ENCODE measurements at regions not wholly inside any gene's neighbourhood (a gene's known extent, or its start where the extent isn't known, plus 50 kb on each side); places are given as distances from the start of the nearest gene placed in this dataset.

DNA sequence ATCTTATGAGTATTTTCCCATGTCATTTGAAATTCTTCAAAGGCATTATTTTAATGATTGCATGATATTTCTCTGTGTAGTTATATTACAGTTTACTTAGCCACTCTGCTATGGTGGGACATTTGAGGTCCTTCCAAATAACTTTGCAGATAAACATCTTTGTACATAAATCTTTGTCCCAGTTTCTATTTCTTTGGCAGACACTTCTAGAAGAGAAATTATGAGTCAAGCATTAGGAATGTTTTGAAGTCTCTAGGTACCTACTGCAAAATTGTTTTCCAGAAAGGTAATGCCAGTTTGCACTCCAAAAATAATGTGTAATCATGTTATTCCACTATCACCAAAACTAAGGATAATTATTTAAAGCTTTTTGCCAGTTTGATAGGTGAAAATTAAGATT lies 149.7 kb downstream of the EN1 start:
- H3K27me3 ChIP-seq (ENCODE audit: insufficient read depth, low read depth, low read length), result peaks cover 4% of the 10 kb centered on the region
- H3K79me2 ChIP-seq (replicated peaks; ENCODE audit: insufficient read depth, low read length), result no peaks in the 10 kb centered on the region
- no peaks in the 10 kb centered on the region for H4K20me1 ChIP-seq (ENCODE audit: insufficient read depth)
- no peak overlapping the region for H2AFZ ChIP-seq (ENCODE audit: low read depth, low read length)
- no peaks in the 10 kb centered on the region for H3K9me3 ChIP-seq (ENCODE audit: low read length)
- H3K4me3 ChIP-seq (ENCODE audit: low read length), result no peak overlapping the region
- no peak overlapping the region for H3K9ac ChIP-seq (ENCODE audit: low read length)
- H3K9me2 ChIP-seq (ENCODE audit: insufficient read depth, low read length), result no peaks in the 10 kb centered on the region
- H3K36me3 ChIP-seq (ENCODE audit: insufficient read depth, low read length), result no peaks in the 10 kb centered on the region
- no peaks in the 10 kb centered on the region for H3F3A ChIP-seq (ENCODE audit: insufficient read depth, low read length, poor library complexity, severe bottlenecking)
- no peak overlapping the region for H3K4me2 ChIP-seq (ENCODE audit: low read length)
- no peak for TF ChIP-seq EZH2 (IDR thresholded peaks at IDR 0.05; ENCODE audit: borderline replicate concordance, insufficient read depth, low read length, poor library complexity, severe bottlenecking)
- TF ChIP-seq SMC3 (conservative IDR thresholded peaks at IDR 0.05; ENCODE audit: poor library complexity), result no peak
- no peak for TF ChIP-seq TAF1 (IDR thresholded peaks at IDR 0.05; ENCODE audit: low read depth)
- no peak for TF ChIP-seq REST (IDR thresholded peaks at IDR 0.05; ENCODE audit: borderline replicate concordance)
- no peak for TF ChIP-seq POLR2AphosphoS5 (IDR thresholded peaks at IDR 0.05)
- TF ChIP-seq RAD21 (conservative IDR thresholded peaks at IDR 0.05), result no peak
- TF ChIP-seq CTCF (IDR thresholded peaks at IDR 0.05; ENCODE audit: poor library complexity, severe bottlenecking), result no peak
- no peak for TF ChIP-seq MXI1 (conservative IDR thresholded peaks at IDR 0.05; ENCODE audit: poor library complexity, severe bottlenecking)
- TF ChIP-seq EP300 (conservative IDR thresholded peaks at IDR 0.05; ENCODE audit: poor library complexity, severe bottlenecking), result no peak
- H3K27ac ChIP-seq (ENCODE audit: low read length), result no peak overlapping the region

DNA sequence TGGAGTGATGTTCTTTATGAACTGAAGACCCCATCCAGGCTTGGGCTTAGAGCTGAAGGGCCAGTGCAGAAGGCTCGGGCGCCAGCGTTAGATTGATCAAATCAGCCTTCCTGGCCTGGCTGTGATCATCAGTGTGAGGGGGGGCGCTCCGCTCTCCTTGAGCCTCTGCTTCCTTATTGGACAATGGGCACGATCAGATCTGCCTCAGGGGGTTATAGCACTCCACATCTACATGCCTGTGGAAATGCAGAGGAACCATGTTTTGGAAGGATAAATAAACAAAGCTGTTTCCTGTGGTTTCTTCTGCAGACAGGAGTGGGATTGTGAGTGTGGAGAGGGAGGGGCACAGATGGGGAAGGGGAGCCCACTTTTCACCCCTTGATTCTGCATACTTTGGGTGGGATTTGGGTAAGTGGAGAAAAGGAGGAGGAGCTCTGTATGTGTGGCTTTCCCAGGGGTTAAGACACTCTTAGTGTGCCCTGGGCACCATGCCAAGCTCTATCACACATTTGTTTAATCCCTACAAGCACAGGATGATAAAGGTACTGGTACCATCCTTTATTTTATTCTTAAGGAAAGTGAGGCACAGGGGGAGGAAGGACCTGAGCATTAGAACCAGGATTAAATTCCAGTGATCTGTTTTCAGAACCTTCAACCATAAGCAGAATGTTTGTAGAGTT lies 150.5 kb downstream of the EN1 start:
- Histone ChIP-seq H4K20me1 (ENCODE audit: insufficient read depth) (no peaks in the 10 kb centered on the region), H3K9ac (ENCODE audit: low read length) (no peak overlapping the region), H3K4me2 (ENCODE audit: low read length) (no peak overlapping the region), H3K36me3 (ENCODE audit: insufficient read depth, low read length) (no peaks in the 10 kb centered on the region), H3K9me3 (ENCODE audit: low read length) (no peaks in the 10 kb centered on the region), H2AFZ (ENCODE audit: low read depth, low read length) (no peak overlapping the region), H3K9me2 (ENCODE audit: insufficient read depth, low read length) (no peaks in the 10 kb centered on the region), H3K4me3 (ENCODE audit: low read length) (no peak overlapping the region), H3F3A (ENCODE audit: insufficient read depth, low read length, poor library complexity, severe bottlenecking) (no peaks in the 10 kb centered on the region), H3K27ac (ENCODE audit: low read length) (no peak overlapping the region), H3K79me2 (replicated peaks; ENCODE audit: insufficient read depth, low read length) (no peaks in the 10 kb centered on the region), H3K27me3 (ENCODE audit: insufficient read depth, low read depth, low read length) (peaks cover 4% of the 10 kb centered on the region)
- TF ChIP-seq REST (IDR thresholded peaks at IDR 0.05; ENCODE audit: borderline replicate concordance) (no peak), EP300 (conservative IDR thresholded peaks at IDR 0.05; ENCODE audit: poor library complexity, severe bottlenecking) (no peak), SMC3 (conservative IDR thresholded peaks at IDR 0.05; ENCODE audit: poor library complexity) (no peak), MXI1 (conservative IDR thresholded peaks at IDR 0.05; ENCODE audit: poor library complexity, severe bottlenecking) (no peak), RAD21 (conservative IDR thresholded peaks at IDR 0.05) (no peak), POLR2AphosphoS5 (IDR thresholded peaks at IDR 0.05) (no peak), CTCF (IDR thresholded peaks at IDR 0.05; ENCODE audit: poor library complexity, severe bottlenecking) (no peak), TAF1 (IDR thresholded peaks at IDR 0.05; ENCODE audit: low read depth) (no peak), EZH2 (IDR thresholded peaks at IDR 0.05; ENCODE audit: borderline replicate concordance, insufficient read depth, low read length, poor library complexity, severe bottlenecking) (no peak)
